Neuronal stem cell (in vitro differentiated cells): ENCODE measurements at regions not wholly inside any gene's neighbourhood (a gene's known extent, or its start where the extent isn't known, plus 50 kb on each side); places are given as distances from the start of the nearest gene placed in this dataset.
"Not testable (repeated sequence)": the region's sequence is repeated elsewhere in the genome, so short reads cannot be mapped to it uniquely, and the experiment has no call there.

Source experiments
- DNase-seq: peaks from one replicate; pipeline ENCODE4 v3.0.0-alpha.2; 2013; ENCODE audit warnings: low spot score
- H2AFZ ChIP-seq: one replicate; pipeline ENCODE4 v1.6.1; 2013; ENCODE audit warnings: mild to moderate bottlenecking, low read length, inconsistent platforms
- H2AK5ac ChIP-seq: 2 replicates; pipeline ENCODE4 v1.6.1; 2013; ENCODE audit warnings: low read depth, mild to moderate bottlenecking, inconsistent platforms, low read length, moderate library complexity, mixed read lengths
- H2BK120ac ChIP-seq: 2 replicates; pipeline ENCODE4 v1.6.1; 2013; ENCODE audit warnings: low read depth, mild to moderate bottlenecking, inconsistent platforms, low read length, moderate library complexity, mixed read lengths
- H2BK12ac ChIP-seq: one replicate; pipeline ENCODE4 v1.6.1; 2013; ENCODE audit warnings: low read length, inconsistent platforms
- H2BK15ac ChIP-seq: 2 replicates; pipeline ENCODE4 v1.6.1; 2013; ENCODE audit warnings: mild to moderate bottlenecking, low read length, inconsistent platforms, mixed read lengths
- H2BK5ac ChIP-seq: one replicate; pipeline ENCODE4 v1.6.1; 2013; ENCODE audit warnings: inconsistent platforms, mild to moderate bottlenecking, low read length, moderate library complexity
- H3K14ac ChIP-seq: one replicate; pipeline ENCODE4 v1.6.1; 2013; ENCODE audit warnings: low read length, inconsistent platforms
- H3K18ac ChIP-seq: 2 replicates; pipeline ENCODE4 v1.6.1; 2013; ENCODE audit warnings: low read length, inconsistent platforms
- H3K23ac ChIP-seq: 2 replicates; pipeline ENCODE4 v1.6.1; 2013; ENCODE audit warnings: low read depth, mild to moderate bottlenecking, mixed read lengths, low read length, inconsistent platforms; ENCODE audit not compliant: poor library complexity
- H3K27ac ChIP-seq: replicated peaks from 3 replicates; pipeline ENCODE4 v1.5.1; 2013; ENCODE audit warnings: low read length, inconsistent platforms
- H3K27me3 ChIP-seq, 3 experiments: 2 replicates each; pipeline ENCODE4 v1.6.1; 2013; ENCODE audit warnings: low read length in 3 of 3, mild to moderate bottlenecking in 2 of 3, inconsistent platforms in 1 of 3, low read depth in 1 of 3, mixed read lengths in 1 of 3, moderate library complexity in 1 of 3; ENCODE audit not compliant: control insufficient read depth in 3 of 3, insufficient read depth in 3 of 3
- H3K36me3 ChIP-seq, 2 donors: replicated peaks in 1 of 2; 2 replicates each; pipeline ENCODE4 v1.6.1; 2013; ENCODE audit warnings: low read length in 2 of 2; ENCODE audit not compliant: control insufficient read depth in 2 of 2, insufficient read depth in 2 of 2
- H3K4ac ChIP-seq: 2 replicates; pipeline ENCODE4 v1.6.1; 2013; ENCODE audit warnings: inconsistent platforms, mild to moderate bottlenecking, low read length, moderate library complexity
- H3K4me1 ChIP-seq, 2 donors: 1 replicate in 1 of 2; 2 replicates in 1 of 2; pipeline ENCODE4 v1.6.1; 2013; ENCODE audit warnings: low read length in 2 of 2, low read depth in 1 of 2; ENCODE audit not compliant: control insufficient read depth in 2 of 2, insufficient read depth in 1 of 2
- H3K4me2 ChIP-seq: one replicate; pipeline ENCODE4 v1.6.1; 2013; ENCODE audit warnings: mild to moderate bottlenecking, low read length, inconsistent platforms; ENCODE audit not compliant: insufficient read depth, poor library complexity, severe bottlenecking
- H3K4me3 ChIP-seq, 2 donors: 2 replicates each; pipeline ENCODE4 v1.5.1; 2013; ENCODE audit warnings: low read length in 2 of 2, mild to moderate bottlenecking in 2 of 2, inconsistent platforms in 1 of 2, moderate library complexity in 1 of 2
- H3K79me1 ChIP-seq: one replicate; pipeline ENCODE4 v1.6.1; 2013; ENCODE audit warnings: low read depth, mild to moderate bottlenecking, inconsistent platforms, low read length, moderate library complexity
- H3K9ac ChIP-seq: one replicate; pipeline ENCODE4 v1.6.1; 2013; ENCODE audit warnings: mild to moderate bottlenecking, low read depth, low read length, inconsistent platforms; ENCODE audit not compliant: poor library complexity
- H3K9me3 ChIP-seq, 2 donors: replicated peaks in 1 of 2; 2 replicates each; pipeline versions ENCODE3 to v1.6.1; 2013; ENCODE audit warnings: low read length in 2 of 2, mild to moderate bottlenecking in 2 of 2, inconsistent platforms in 1 of 2, low read depth in 1 of 2, mixed read lengths in 1 of 2, moderate library complexity in 1 of 2; ENCODE audit not compliant: control insufficient read depth in 2 of 2, insufficient read depth in 1 of 2
- H4K8ac ChIP-seq: one replicate; pipeline ENCODE4 v1.6.1; 2013; ENCODE audit warnings: low read depth, mild to moderate bottlenecking, inconsistent platforms, low read length, moderate library complexity
- H4K91ac ChIP-seq: one replicate; pipeline ENCODE4 v1.6.1; 2013; ENCODE audit warnings: low read length, low read depth, mild to moderate bottlenecking, inconsistent platforms; ENCODE audit not compliant: poor library complexity
- WGBS, 2 donors: extraction: QIAGEN DNeasy Blood & Tissue Kit; methylation state at CpG; one replicate each; pipeline ENCODE4 v1.1.7; 2013; ENCODE audit warnings: missing lambda C conversion rate in 2 of 2, mixed read lengths in 1 of 2; ENCODE audit not compliant: insufficient read length in 2 of 2, insufficient replicate concordance in 1 of 2; ENCODE audit errors: extremely low coverage in 2 of 2; 5-methylcytosine and 5-hydroxymethylcytosine counted together

DNA sequence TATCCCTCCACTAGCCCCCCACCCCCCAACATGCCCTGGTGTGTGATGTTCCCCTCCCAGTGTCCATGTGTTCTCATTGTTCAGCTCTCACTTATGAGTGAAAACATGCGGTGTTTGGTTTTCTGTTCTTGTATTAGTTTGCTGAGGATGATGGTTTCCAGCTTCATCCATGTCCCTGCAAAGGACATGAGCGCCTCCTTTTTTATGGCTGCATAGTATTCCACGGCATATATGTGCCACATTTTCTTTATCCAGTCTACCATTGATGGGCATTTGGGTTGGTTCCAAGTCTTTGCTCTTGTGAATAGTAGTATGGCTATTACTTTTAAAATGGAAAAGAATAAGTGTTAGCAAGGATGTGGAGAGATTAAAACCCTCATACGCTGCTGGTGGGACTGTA, 50.8 kb upstream of the FAM171A1 start:
- H2AK5ac ChIP-seq, H2BK5ac ChIP-seq, H3K9ac ChIP-seq, H3K36me3 ChIP-seq, H3K4ac ChIP-seq, H3K14ac ChIP-seq, H2BK12ac ChIP-seq, H2BK15ac ChIP-seq, H3K79me1 ChIP-seq, DNase-seq, H3K18ac ChIP-seq, H3K4me2 ChIP-seq, H3K4me3 ChIP-seq, H3K9me3 ChIP-seq, H3K27me3 ChIP-seq, H3K4me1 ChIP-seq, H3K27ac ChIP-seq, H4K8ac ChIP-seq, H4K91ac ChIP-seq, H3K23ac ChIP-seq, H2AFZ ChIP-seq, H2BK120ac ChIP-seq: not testable (repeated sequence)
- no CpG with 5 or more reads among the region's 4 CpGs for WGBS, 2 donors
